Erythroblast (primary cell): ENCODE measurements at regions not wholly inside any gene's neighbourhood (a gene's known extent, or its start where the extent isn't known, plus 50 kb on each side); places are given as distances from the start of the nearest gene placed in this dataset.

ENCODE experiments used
- DNase-seq, 2 experiments: peaks; one replicate each; lab custom pipeline; 2025; lab: John Stamatoyannopoulos, UW
- GATA1 ChIP-seq: IDR thresholded peaks from 2 replicates; pipeline ENCODE4 v1.6.1; 2011; ENCODE audit warnings: low read depth, mild to moderate bottlenecking, control low read depth, low read length, moderate library complexity
- POLR2A ChIP-seq: IDR thresholded peaks from 2 replicates; pipeline ENCODE4 v1.6.1; 2011; ENCODE audit warnings: mild to moderate bottlenecking, low read length

DNA sequence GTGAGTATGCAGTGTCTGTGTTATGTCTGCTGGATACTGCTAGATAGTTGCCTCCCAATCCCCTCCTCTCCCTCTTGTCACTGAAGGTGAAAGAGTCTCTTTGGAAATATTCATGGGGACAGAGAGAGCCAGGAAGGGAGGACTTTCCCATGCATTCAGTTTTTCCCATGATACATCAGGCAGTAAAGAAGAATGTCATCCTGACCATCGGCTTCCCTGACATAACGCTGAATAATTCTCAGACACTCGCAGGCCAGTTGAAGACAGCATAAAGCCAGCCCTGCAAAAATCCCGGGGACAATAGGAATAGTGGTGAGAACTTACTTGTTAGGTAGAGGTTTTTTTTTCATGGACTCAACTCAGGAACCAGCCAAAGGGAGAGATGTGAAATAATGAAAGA lies 58.1 kb downstream of the KLF4 start:
- TF ChIP-seq GATA1 (no peak), POLR2A (no peak)
- no peak for DNase-seq

DNA sequence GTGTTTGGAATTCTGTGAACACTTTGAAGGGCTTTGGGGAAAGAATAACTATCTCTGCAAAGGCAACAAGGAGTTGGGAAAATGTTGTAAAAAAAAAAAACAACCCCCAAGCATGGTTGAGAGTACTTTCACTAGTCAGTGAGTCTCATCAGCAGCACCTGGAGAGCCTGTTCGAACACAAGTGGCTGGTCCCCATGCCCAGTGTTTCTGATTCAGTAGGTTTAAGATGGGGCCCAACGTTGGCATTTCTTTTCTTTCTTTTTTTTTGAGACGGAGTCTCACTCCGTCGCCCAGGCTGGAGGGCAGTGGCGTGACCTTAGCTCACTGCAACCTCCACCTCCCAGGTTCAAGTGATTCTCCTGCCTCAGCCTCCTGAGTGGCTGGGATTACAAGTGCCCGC lies 59.5 kb downstream of the KLF4 start:
- TF ChIP-seq GATA1 (no peak), POLR2A (no peak)
- no peak for DNase-seq

DNA sequence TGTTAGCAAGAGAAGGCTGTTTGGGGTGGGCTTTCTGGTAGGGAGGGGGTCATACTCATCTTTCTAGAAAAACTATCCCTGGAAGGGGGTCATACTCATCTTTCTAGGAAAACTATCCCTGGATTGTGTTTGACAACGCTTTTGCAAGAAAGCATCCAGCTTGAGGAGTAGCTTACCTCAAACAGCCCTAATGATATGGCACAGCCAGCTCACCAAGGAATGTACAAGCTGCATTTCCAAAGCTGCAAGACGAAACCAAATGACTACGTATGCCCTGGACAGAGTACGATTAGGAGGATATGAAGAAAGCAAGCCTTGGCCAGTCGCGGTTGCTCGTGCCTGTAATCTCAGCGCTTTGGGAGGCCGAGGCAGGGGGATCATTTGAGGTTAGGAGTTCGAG lies 63.4 kb downstream of the KLF4 start:
- no peak for DNase-seq
- TF ChIP-seq POLR2A (no peak), GATA1 (no peak)

- TF ChIP-seq POLR2A (no peak), GATA1 (no peak)
- DNase-seq = peak; percentile 26 to 58
Observed at GRCh38 chr9:107425101-107426025, 64.2 kb downstream of the KLF4 start.

DNA sequence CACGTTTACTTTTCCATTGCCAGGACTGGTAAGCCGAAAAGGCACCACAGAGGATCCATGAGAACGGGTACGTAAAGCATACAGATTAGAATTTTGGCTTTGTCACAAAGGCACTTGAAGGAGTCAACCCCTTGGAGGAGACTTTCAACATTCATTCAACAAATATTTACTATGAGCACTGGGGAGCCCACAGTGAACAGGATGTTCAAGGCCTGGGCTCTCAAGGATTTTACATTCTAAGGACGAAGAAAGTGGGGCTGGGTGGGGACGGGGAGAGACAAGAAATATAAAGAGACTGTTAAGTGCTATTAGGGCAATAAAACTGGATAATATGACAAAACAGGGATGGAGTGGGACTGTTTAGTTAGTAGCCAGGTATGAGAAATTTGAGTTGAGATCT lies 66.0 kb downstream of the KLF4 start:
- TF ChIP-seq GATA1 (no peak), POLR2A (no peak)
- DNase-seq = no peak

DNA sequence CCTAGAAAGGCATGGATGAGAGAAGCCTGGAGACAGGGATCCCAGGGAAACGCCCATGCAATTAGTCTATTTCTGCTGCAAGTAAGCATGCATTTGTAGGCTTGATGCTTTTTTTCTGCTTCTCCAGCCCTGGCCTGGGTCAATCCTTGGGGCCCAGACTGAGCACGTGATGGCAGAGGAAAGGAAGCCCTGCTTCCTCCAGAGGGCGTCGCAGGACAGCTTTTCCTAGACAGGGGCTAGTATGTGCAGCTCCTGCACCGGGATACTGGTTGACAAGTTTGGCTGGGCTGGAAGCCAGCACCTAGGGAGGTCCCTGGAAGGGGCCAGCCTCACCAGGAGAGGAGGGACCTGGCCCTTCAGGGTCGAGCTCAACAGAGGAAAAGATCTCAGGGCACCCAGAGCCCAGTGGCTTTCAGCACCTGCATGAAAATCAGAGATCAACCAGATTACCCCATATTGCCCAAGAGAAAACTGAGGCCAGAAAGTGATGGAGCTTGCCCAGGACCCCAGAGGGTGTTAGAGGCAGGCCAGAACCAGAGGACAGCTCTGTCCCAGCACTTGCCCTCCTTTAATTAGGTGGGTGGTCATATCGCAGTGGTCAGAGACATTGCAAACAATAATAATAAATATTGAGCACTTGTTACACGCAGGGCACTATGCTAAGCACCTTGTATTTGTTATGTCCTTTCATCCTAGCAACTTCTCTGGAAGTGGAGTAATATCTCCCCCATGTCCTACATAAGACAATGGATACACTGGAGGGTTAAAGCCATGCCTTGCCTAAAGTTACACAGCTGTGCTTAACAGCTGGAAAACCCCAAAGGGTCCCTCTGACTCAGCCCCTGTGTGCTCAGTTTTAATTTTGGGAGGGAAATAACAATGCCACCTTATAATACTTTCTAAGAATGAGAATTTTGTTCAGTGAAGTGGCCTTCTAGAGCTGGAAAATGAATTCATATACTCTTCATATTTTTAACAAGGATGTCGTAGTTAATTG lies 67.1 kb downstream of the KLF4 start:
- no peak for TF ChIP-seq POLR2A
- TF ChIP-seq GATA1 = no peak
- peak; percentile 55 to 72 for DNase-seq

DNA sequence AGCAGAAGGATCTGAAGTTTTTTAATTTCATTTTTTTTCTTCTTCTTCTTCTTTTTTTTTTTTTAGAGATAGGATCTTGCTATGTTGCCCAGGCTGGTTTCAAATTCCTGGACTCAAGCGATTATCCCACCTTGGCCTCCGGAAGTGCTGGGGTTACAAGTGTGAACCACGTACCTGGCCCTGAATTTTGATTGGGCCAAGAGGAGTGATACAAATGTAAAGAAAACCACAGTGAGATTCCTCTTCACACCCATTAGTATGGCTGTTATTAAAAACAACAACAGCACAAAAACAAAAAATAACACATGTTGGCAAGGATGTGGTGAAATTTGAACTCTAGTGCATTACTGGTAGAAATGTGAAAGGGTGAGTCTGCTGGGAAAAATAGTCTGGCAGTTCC lies 79.1 kb downstream of the KLF4 start:
- TF ChIP-seq POLR2A (no peak), GATA1 (no peak)
- DNase-seq = no peak

DNA sequence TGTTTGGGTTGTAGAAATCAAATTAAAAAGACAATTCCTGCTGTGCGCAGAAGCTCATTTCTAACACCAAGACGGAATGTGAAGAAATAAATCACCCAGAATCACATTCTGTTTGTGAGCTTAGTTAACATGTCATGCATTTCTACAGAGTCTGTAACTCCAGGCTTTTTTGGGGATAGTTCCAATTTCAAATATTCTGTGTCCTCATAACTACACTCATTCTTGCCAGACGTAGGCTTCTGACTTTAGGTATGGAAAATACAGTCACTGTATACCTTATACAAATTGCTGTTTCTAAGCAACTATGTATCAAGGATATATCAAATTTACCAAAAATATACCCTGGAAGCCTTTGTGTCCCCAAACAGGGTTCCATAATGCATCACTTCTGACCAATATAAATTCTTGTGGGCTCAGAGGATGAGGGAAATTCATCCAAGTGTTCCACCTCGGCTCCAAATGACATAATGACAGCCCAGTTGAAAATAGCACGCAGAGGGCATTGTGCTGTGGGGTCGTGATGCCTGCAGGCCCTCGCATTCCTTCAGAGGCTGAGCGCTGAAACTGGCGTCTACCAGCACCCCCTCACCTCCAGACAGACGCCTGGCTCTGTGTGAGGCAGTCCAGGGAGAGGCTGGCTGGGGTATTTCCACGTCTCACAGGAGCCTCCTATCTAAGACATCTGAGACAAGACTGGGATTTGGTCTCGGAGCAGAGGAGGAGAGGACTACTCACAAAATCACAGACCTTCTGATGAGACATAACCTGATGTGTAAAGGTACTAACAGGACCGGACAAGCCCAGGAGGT lies 79.8 kb downstream of the KLF4 start:
- TF ChIP-seq POLR2A = no peak
- no peak for TF ChIP-seq GATA1
- no peak for DNase-seq

DNA sequence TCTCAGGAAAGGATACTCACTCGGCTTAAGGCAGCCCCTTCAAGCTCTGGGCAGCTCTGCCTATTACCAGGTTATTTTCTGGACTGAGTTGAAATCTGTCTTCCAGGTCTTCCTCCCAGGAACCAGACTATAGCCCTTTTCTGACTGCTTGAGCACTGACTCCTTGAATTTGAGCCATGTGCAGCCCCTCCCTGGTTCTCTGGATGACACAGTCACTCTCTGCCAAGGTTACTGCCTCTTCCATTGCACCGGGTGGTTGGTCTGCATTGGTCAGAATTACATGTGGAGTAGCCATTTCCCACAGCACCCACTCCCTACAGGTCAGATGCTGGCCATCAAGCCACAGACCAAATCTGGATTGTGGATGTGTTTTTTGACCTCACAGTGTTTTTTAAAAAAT lies 81.9 kb downstream of the KLF4 start:
- TF ChIP-seq POLR2A (no peak), GATA1 (no peak)
- DNase-seq = no peak

DNA sequence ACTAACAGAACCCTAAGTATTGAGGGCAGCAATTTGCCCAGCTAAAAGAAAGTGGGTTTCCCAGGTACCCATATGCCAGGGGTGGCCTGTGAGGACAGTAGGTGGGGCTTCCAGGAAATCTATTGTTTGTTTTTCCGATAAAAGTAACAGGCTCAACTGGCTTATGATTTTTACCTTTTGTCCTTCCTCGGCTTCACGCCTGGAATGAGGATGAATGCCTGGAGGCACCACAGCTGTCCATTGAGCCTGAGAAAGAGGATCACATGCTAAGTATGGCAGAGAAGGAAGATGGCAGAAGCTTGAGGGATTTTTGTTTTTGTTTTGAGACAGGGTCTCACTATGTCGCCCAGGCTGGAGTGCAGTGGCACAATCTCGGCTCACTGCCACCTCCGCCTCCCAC lies 84.1 kb downstream of the KLF4 start:
- TF ChIP-seq POLR2A (no peak), GATA1 (no peak)
- no peak for DNase-seq

DNA sequence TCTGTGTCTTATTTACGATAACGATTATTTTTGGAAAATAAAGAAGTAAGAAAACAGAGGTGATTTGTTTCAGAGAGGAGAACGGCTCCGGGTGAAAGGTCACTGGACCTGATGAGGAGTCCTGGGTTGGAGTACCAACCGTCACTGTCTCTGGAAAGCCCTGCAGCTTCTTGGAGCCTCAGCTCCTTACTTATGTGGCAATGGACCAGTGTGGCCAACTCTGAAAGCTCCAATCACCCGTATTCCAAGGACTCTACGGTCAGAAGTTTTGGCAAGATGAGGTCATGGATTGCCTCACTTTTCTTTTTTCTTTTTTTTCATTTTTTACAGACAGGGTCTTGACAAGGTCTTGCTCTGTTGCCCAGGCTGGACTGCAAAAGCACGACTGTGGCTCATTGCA lies 84.8 kb downstream of the KLF4 start:
- no peak for TF ChIP-seq POLR2A
- TF ChIP-seq GATA1 = no peak
- DNase-seq = no peak

GRCh38 chr9:107404161-107404560 lies 85.4 kb downstream of the KLF4 start:
- TF ChIP-seq GATA1 (no peak), POLR2A (no peak)
- no peak for DNase-seq

- TF ChIP-seq POLR2A = no peak
- TF ChIP-seq GATA1 = no peak
Observed at GRCh38 chr9:107397076-107398044, 92.2 kb downstream of the KLF4 start.

More at GRCh38 chr9:107397076-107398044, 92.2 kb downstream of the KLF4 start:
- no peak for DNase-seq
